CD4-positive, alpha-beta T cell (primary cell): ENCODE measurements at regions not wholly inside any gene's neighbourhood (a gene's known extent, or its start where the extent isn't known, plus 50 kb on each side); places are given as distances from the start of the nearest gene placed in this dataset.

Source experiments
- ATAC-seq: fragments of 200-7000 bp; cut with Tn5 transposase; one replicate; pipeline ENCODE4 v1.10.0; 2022; ENCODE audit warnings: mild to moderate bottlenecking; ENCODE audit not compliant: poor library complexity
- CTCF ChIA-PET: fragments of 350-600 bp; sonication (Branson Sonifier 250); formaldehyde crosslinking; loops from one replicate; lab custom pipeline; 2021; ENCODE audit warnings: antibody characterized with exemption, inconsistent platforms; lab: Charles Lee
- POLR2A ChIA-PET: fragments of 350-600 bp; sonication (Branson Sonifier 250); formaldehyde crosslinking; loops from one replicate; lab custom pipeline; 2021; ENCODE audit warnings: antibody characterized with exemption, inconsistent platforms; lab: Charles Lee
- DNase-seq, 14 experiments: peaks; one replicate each; pipeline ENCODE4 v3.0.0-alpha.2; 2013 to 2020; ENCODE audit warnings: mixed read lengths in 2 of 14
- H3K27ac ChIP-seq, 2 donors: one replicate each; pipeline versions ENCODE4 v1.5.1 to v1.7.0; 2013; ENCODE audit warnings: low read length in 2 of 2, low read depth in 1 of 2, mild to moderate bottlenecking in 1 of 2
- H3K27me3 ChIP-seq, 2 experiments: 1 replicate in 1 of 2; 2 replicates in 1 of 2; pipeline versions ENCODE4 v1.6.1 to v1.7.0; 2013; ENCODE audit warnings: low read length in 2 of 2, control low read depth in 1 of 2, mild to moderate bottlenecking in 1 of 2, moderate library complexity in 1 of 2; ENCODE audit not compliant: insufficient read depth in 2 of 2, control insufficient read depth in 1 of 2
- H3K36me3 ChIP-seq: one replicate; pipeline ENCODE4 v1.6.1; 2013; ENCODE audit warnings: low read length, control low read depth; ENCODE audit not compliant: insufficient read depth
- H3K4me1 ChIP-seq: one replicate; pipeline ENCODE4 v1.6.1; 2013; ENCODE audit warnings: low read length, control low read depth; ENCODE audit not compliant: insufficient read depth
- H3K4me3 ChIP-seq: one replicate; pipeline ENCODE4 v1.5.1; 2013; ENCODE audit warnings: mild to moderate bottlenecking, low read length, moderate library complexity
- H3K9me3 ChIP-seq, 2 experiments: 1 replicate in 1 of 2; 2 replicates in 1 of 2; pipeline versions ENCODE4 v1.6.1 to v1.7.0; 2013; ENCODE audit warnings: low read length in 2 of 2, mild to moderate bottlenecking in 2 of 2, control low read depth in 1 of 2, moderate library complexity in 1 of 2; ENCODE audit not compliant: control insufficient read depth in 1 of 2, insufficient read depth in 1 of 2
- H3K27ac Mint-ChIP-seq: one replicate; pipeline ENCODE4 v1.8.0; 2020; ENCODE audit warnings: mixed read lengths
- H3K27me3 Mint-ChIP-seq: one replicate; pipeline ENCODE4 v1.8.0; 2021; ENCODE audit warnings: mixed read lengths
- H3K36me3 Mint-ChIP-seq: one replicate; pipeline ENCODE4 v1.8.0; 2021; ENCODE audit warnings: low read depth, mixed read lengths
- H3K4me1 Mint-ChIP-seq: one replicate; pipeline ENCODE4 v1.8.0; 2021; ENCODE audit warnings: low read depth, mixed read lengths
- H3K4me3 Mint-ChIP-seq: one replicate; pipeline ENCODE4 v1.8.0; 2020; ENCODE audit warnings: mild to moderate bottlenecking, mixed read lengths
- H3K9me3 Mint-ChIP-seq: one replicate; pipeline ENCODE4 v1.8.0; 2020; ENCODE audit warnings: mixed read lengths
- CTCF ChIP-seq: fragments of 200-600 bp; IDR thresholded peaks from one replicate; pipeline ENCODE4 v1.8.0; 2022; ENCODE audit warnings: antibody characterized with exemption, mild to moderate bottlenecking
- intact Hi-C, 2 experiments: fragments of 100-400 bp; cut with DNase I in 1 of 2; cut with micrococcal nuclease in 1 of 2; formaldehyde crosslinking; loops; one replicate each; pipeline versions ENCODE4 v1.15.1 to v1.9.0; 2023 to 2025; cut with DNase I, micrococcal nuclease

GRCh38 chr4:128512767-128513322 is 225.2 kb upstream of the PGRMC2 start:
- no peak overlapping the region for H3K27ac Mint-ChIP-seq
- no peaks in the 10 kb centered on the region for H3K36me3 Mint-ChIP-seq
- no peaks in the 10 kb centered on the region for H3K27me3 Mint-ChIP-seq
- intact Hi-C loops = no loop called here
- no peak for TF ChIP-seq CTCF
- no peak overlapping the region for H3K4me3 ChIP-seq
- ChIA-PET CTCF (no interaction called here), POLR2A (no interaction called here)
- H3K4me3 Mint-ChIP-seq = no peak overlapping the region
- H3K36me3 ChIP-seq = no peaks in the 10 kb centered on the region
- no peak overlapping the region for H3K27ac ChIP-seq
- DNase-seq (no peak), ATAC-seq (no peak)
- H3K9me3 ChIP-seq = no peaks in the 10 kb centered on the region
- H3K4me1 ChIP-seq = no peaks in the 10 kb centered on the region
- H3K4me1 Mint-ChIP-seq = peaks cover 14% of the 10 kb centered on the region
- no peaks in the 10 kb centered on the region for H3K27me3 ChIP-seq
- H3K9me3 Mint-ChIP-seq = no peaks in the 10 kb centered on the region

- Histone ChIP-seq H3K27ac (no peak overlapping the region), H3K27me3 (no peaks in the 10 kb centered on the region), H3K9me3 (no peaks in the 10 kb centered on the region), H3K36me3 (no peaks in the 10 kb centered on the region), H3K4me1 (no peaks in the 10 kb centered on the region), H3K4me3 (no peak overlapping the region)
- no peak for TF ChIP-seq CTCF
- Mint-ChIP-seq H3K27ac (no peak overlapping the region), H3K4me3 (no peak overlapping the region), H3K36me3 (no peaks in the 10 kb centered on the region), H3K9me3 (no peaks in the 10 kb centered on the region), H3K4me1 (peaks cover 14% of the 10 kb centered on the region), H3K27me3 (no peaks in the 10 kb centered on the region)
- DNase-seq (no peak), ATAC-seq (no peak)
- POLR2A ChIA-PET = no interaction called here
- CTCF ChIA-PET = no interaction called here
- intact Hi-C loops = no loop called here
Observed at GRCh38 chr4:128512161-128512560, 224.5 kb upstream of the PGRMC2 start.

- ChIA-PET CTCF (interaction anchor here (1.1 kb wide), 1 partner anchor 11 kb away, joined by 3 read pairs; no protein-coding TSS in a partner anchor), POLR2A (no interaction called here)
- Mint-ChIP-seq H3K27me3 (no peaks in the 10 kb centered on the region), H3K4me3 (no peak overlapping the region), H3K4me1 (peaks cover 14% of the 10 kb centered on the region), H3K9me3 (no peaks in the 10 kb centered on the region), H3K36me3 (no peaks in the 10 kb centered on the region), H3K27ac (no peak overlapping the region)
- Histone ChIP-seq H3K27ac (no peak overlapping the region), H3K4me3 (no peak overlapping the region), H3K4me1 (no peaks in the 10 kb centered on the region), H3K9me3 (no peaks in the 10 kb centered on the region), H3K36me3 (no peaks in the 10 kb centered on the region), H3K27me3 (no peaks in the 10 kb centered on the region)
- intact Hi-C loops = no loop called here
- ATAC-seq = no peak
- no peak for TF ChIP-seq CTCF
- DNase-seq = no peak
Observed at GRCh38 chr4:128510850-128511249, 223.2 kb upstream of the PGRMC2 start.
